ENCODE measurements at regions not wholly inside any gene's neighbourhood (a gene's known extent, or its start where the extent isn't known, plus 50 kb on each side); places are given as distances from the start of the nearest gene placed in this dataset.

GRCh38 chr1:232515706-232516105 lies 114.2 kb downstream of the SIPA1L2 start:
- TF ChIP-seq, protein P1, sequence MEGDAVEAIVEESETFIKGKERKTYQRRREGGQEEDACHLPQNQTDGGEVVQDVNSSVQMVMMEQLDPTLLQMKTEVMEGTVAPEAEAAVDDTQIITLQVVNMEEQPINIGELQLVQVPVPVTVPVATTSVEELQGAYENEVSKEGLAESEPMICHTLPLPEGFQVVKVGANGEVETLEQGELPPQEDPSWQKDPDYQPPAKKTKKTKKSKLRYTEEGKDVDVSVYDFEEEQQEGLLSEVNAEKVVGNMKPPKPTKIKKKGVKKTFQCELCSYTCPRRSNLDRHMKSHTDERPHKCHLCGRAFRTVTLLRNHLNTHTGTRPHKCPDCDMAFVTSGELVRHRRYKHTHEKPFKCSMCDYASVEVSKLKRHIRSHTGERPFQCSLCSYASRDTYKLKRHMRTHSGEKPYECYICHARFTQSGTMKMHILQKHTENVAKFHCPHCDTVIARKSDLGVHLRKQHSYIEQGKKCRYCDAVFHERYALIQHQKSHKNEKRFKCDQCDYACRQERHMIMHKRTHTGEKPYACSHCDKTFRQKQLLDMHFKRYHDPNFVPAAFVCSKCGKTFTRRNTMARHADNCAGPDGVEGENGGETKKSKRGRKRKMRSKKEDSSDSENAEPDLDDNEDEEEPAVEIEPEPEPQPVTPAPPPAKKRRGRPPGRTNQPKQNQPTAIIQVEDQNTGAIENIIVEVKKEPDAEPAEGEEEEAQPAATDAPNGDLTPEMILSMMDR (IDR thresholded peaks at IDR 0.05): no peak
- TF ChIP-seq POLR2A (IDR thresholded peaks at IDR 0.05): no peak
